Stimulated activated effector memory CD8-positive, alpha-beta T cell treated with anti-CD3 and anti-CD28 coated beads, Interleukin-12 subunit alpha, Interleukin-12 subunit beta, amount 100 ng/mL, for 72 hours (primary cell): ENCODE measurements at regions not wholly inside any gene's neighbourhood (a gene's known extent, or its start where the extent isn't known, plus 50 kb on each side); places are given as distances from the start of the nearest gene placed in this dataset.
"Not testable (repeated sequence)": the region's sequence is repeated elsewhere in the genome, so short reads cannot be mapped to it uniquely, and the experiment has no call there.

Experiments
- ATAC-seq: fragments of 150-1000 bp; cut with Tn5 transposase; 2 replicates; pipeline ENCODE4 v1.10.0; 2021
- DNase-seq, 2 donors: peaks; one replicate each; pipeline ENCODE4 v3.0.0; 2021 to 2022; ENCODE audit warnings: low spot score in 2 of 2
- H3K27ac Mint-ChIP-seq: one replicate; pipeline ENCODE4 v1.8.0; 2022; ENCODE audit warnings: mild to moderate bottlenecking, mixed read lengths
- H3K36me3 Mint-ChIP-seq: one replicate; pipeline ENCODE4 v1.8.0; 2022; ENCODE audit warnings: mild to moderate bottlenecking, mixed read lengths
- H3K4me1 Mint-ChIP-seq: one replicate; pipeline ENCODE4 v1.8.0; 2022; ENCODE audit warnings: mixed read lengths
- H3K4me3 Mint-ChIP-seq: one replicate; pipeline ENCODE4 v1.8.0; 2022; ENCODE audit warnings: mild to moderate bottlenecking, mixed read lengths
- H3K9me3 Mint-ChIP-seq: one replicate; pipeline ENCODE4 v1.8.0; 2022; ENCODE audit warnings: mixed read lengths

GRCh38 chr1:222061711-222062359 is 319.9 kb upstream of the DUSP10 start:
- ATAC-seq (no peak), DNase-seq (no peak)
- no peaks in the 10 kb centered on the region for H3K4me1 Mint-ChIP-seq
- H3K36me3 Mint-ChIP-seq, result no peaks in the 10 kb centered on the region
- no peak overlapping the region for H3K27ac Mint-ChIP-seq
- H3K9me3 Mint-ChIP-seq, result peaks cover 10% of the 10 kb centered on the region
- no peak overlapping the region for H3K4me3 Mint-ChIP-seq

GRCh38 chr1:222060210-222060916 is 318.5 kb upstream of the DUSP10 start:
- no peaks in the 10 kb centered on the region for H3K36me3 Mint-ChIP-seq
- H3K4me3 Mint-ChIP-seq, result no peak overlapping the region
- ATAC-seq (no peak), DNase-seq (no peak)
- peaks cover 10% of the 10 kb centered on the region for H3K9me3 Mint-ChIP-seq
- H3K27ac Mint-ChIP-seq, result no peak overlapping the region
- H3K4me1 Mint-ChIP-seq, result no peaks in the 10 kb centered on the region

GRCh38 chr1:222058249-222058648 is 316.4 kb upstream of the DUSP10 start:
- DNase-seq, result no peak
- no peak for ATAC-seq
- Mint-ChIP-seq H3K4me1 (no peaks in the 10 kb centered on the region), H3K36me3 (no peaks in the 10 kb centered on the region), H3K27ac (no peak overlapping the region), H3K9me3 (no peaks in the 10 kb centered on the region), H3K4me3 (no peak overlapping the region)

- Mint-ChIP-seq H3K9me3 (no peaks in the 10 kb centered on the region), H3K27ac (no peak overlapping the region), H3K4me3 (no peak overlapping the region), H3K4me1 (no peaks in the 10 kb centered on the region), H3K36me3 (no peaks in the 10 kb centered on the region)
- ATAC-seq (peak; percentile 74), DNase-seq (no peak)
These were observed 315.3 kb upstream of the DUSP10 start for GRCh38 chr1:222057162-222057561.

- H3K36me3 Mint-ChIP-seq, result no peaks in the 10 kb centered on the region
- H3K27ac Mint-ChIP-seq, result no peak overlapping the region
- H3K4me1 Mint-ChIP-seq, result no peaks in the 10 kb centered on the region
These were observed 312.5 kb upstream of the DUSP10 start for GRCh38 chr1:222054416-222054815.

GRCh38 chr1:222053790-222054294 is 312.0 kb upstream of the DUSP10 start:
- ATAC-seq, result no peak
- H3K36me3 Mint-ChIP-seq, result no peaks in the 10 kb centered on the region
- H3K4me3 Mint-ChIP-seq, result no peak overlapping the region
- DNase-seq, result no peak
- no peaks in the 10 kb centered on the region for H3K9me3 Mint-ChIP-seq
- no peak overlapping the region for H3K27ac Mint-ChIP-seq
- peaks cover 3% of the 10 kb centered on the region for H3K4me1 Mint-ChIP-seq

More at GRCh38 chr1:222054416-222054815, 312.5 kb upstream of the DUSP10 start:
- Mint-ChIP-seq H3K9me3 (no peaks in the 10 kb centered on the region), H3K4me3 (no peak overlapping the region)
- no peak for ATAC-seq
- DNase-seq, result no peak

GRCh38 chr1:222051311-222051710 is 309.4 kb upstream of the DUSP10 start:
- not testable (repeated sequence) for DNase-seq, H3K27ac Mint-ChIP-seq, H3K36me3 Mint-ChIP-seq, H3K9me3 Mint-ChIP-seq, H3K4me3 Mint-ChIP-seq
- peaks cover 14% of the 10 kb centered on the region for H3K4me1 Mint-ChIP-seq
- peak; percentile 79 for ATAC-seq

GRCh38 chr1:222049661-222050060 is 307.8 kb upstream of the DUSP10 start:
- H3K4me3 Mint-ChIP-seq, ATAC-seq, DNase-seq, H3K36me3 Mint-ChIP-seq, H3K9me3 Mint-ChIP-seq, H3K27ac Mint-ChIP-seq: not testable (repeated sequence)
- peaks cover 19% of the 10 kb centered on the region for H3K4me1 Mint-ChIP-seq

GRCh38 chr1:222049176-222049575 is 307.3 kb upstream of the DUSP10 start:
- H3K4me3 Mint-ChIP-seq, result no peak overlapping the region

GRCh38 chr1:222048094-222048595 is 306.3 kb upstream of the DUSP10 start:
- no peak overlapping the region for H3K4me3 Mint-ChIP-seq
- ATAC-seq (peak; percentile 68), DNase-seq (no peak)
- no peaks in the 10 kb centered on the region for H3K9me3 Mint-ChIP-seq
- peaks cover 19% of the 10 kb centered on the region for H3K4me1 Mint-ChIP-seq
- no peaks in the 10 kb centered on the region for H3K36me3 Mint-ChIP-seq
- H3K27ac Mint-ChIP-seq, result peak overlapping the region; percentile 11

More at GRCh38 chr1:222049176-222049575, 307.3 kb upstream of the DUSP10 start:
- H3K9me3 Mint-ChIP-seq, result no peaks in the 10 kb centered on the region
- no peaks in the 10 kb centered on the region for H3K36me3 Mint-ChIP-seq
- no peak for DNase-seq
- no peak for ATAC-seq
- H3K4me1 Mint-ChIP-seq, result peaks cover 19% of the 10 kb centered on the region
- no peak overlapping the region for H3K27ac Mint-ChIP-seq

GRCh38 chr1:222047366-222047765 is 305.5 kb upstream of the DUSP10 start:
- no peak overlapping the region for H3K4me3 Mint-ChIP-seq
- H3K36me3 Mint-ChIP-seq, result no peaks in the 10 kb centered on the region
- H3K4me1 Mint-ChIP-seq, result peaks cover 19% of the 10 kb centered on the region
- H3K9me3 Mint-ChIP-seq, result no peaks in the 10 kb centered on the region
- DNase-seq (no peak), ATAC-seq (no peak)
- no peak overlapping the region for H3K27ac Mint-ChIP-seq

- H3K4me1 Mint-ChIP-seq, result peaks cover 19% of the 10 kb centered on the region
- DNase-seq (no peak), ATAC-seq (no peak)
- no peaks in the 10 kb centered on the region for H3K9me3 Mint-ChIP-seq
- no peak overlapping the region for H3K4me3 Mint-ChIP-seq
- H3K27ac Mint-ChIP-seq, result no peak overlapping the region
- no peaks in the 10 kb centered on the region for H3K36me3 Mint-ChIP-seq
These were observed 304.9 kb upstream of the DUSP10 start for GRCh38 chr1:222046684-222047263.

GRCh38 chr1:222045786-222046185 is 303.9 kb upstream of the DUSP10 start:
- Mint-ChIP-seq H3K9me3 (no peaks in the 10 kb centered on the region), H3K27ac (no peak overlapping the region), H3K4me3 (no peak overlapping the region), H3K4me1 (peaks cover 19% of the 10 kb centered on the region), H3K36me3 (no peaks in the 10 kb centered on the region)
- ATAC-seq, result no peak
- no peak for DNase-seq

GRCh38 chr1:222045236-222045635 is 303.3 kb upstream of the DUSP10 start:
- DNase-seq (no peak), ATAC-seq (no peak)
- Mint-ChIP-seq H3K27ac (no peak overlapping the region), H3K4me3 (no peak overlapping the region), H3K36me3 (no peaks in the 10 kb centered on the region), H3K4me1 (peaks cover 19% of the 10 kb centered on the region), H3K9me3 (no peaks in the 10 kb centered on the region)

- no peaks in the 10 kb centered on the region for H3K36me3 Mint-ChIP-seq
- DNase-seq, result no peak
- peaks cover 15% of the 10 kb centered on the region for H3K4me1 Mint-ChIP-seq
- no peaks in the 10 kb centered on the region for H3K9me3 Mint-ChIP-seq
- no peak overlapping the region for H3K4me3 Mint-ChIP-seq
- no peak for ATAC-seq
- H3K27ac Mint-ChIP-seq, result peak overlapping the region; percentile 21
These were observed 301.8 kb upstream of the DUSP10 start for GRCh38 chr1:222043444-222044292.
